Gastrocnemius medialis (tissue), 4 donors: ENCODE measurements at regions not wholly inside any gene's neighbourhood (a gene's known extent, or its start where the extent isn't known, plus 50 kb on each side); places are given as distances from the start of the nearest gene placed in this dataset.

Experiments used
- ATAC-seq, 2 donors: fragments of 150-250 bp; one replicate each; pipeline ENCODE4 v1.9.1; 2016
- DNase-seq, 2 donors: peaks; one replicate each; pipeline ENCODE4 v3.0.0-alpha.2; 2019
- H3K27ac ChIP-seq, 4 donors: fragments of 200-600 bp; sonication (generic); 1 replicate in 1 of 4; 2 replicates in 3 of 4; pipeline ENCODE4 v1.5.1; 2016 to 2018; ENCODE audit warnings: mild to moderate bottlenecking in 2 of 4, moderate library complexity in 1 of 4
- H3K27me3 ChIP-seq, 3 donors: fragments of 200-600 bp; sonication (generic) in 2 of 3; 1 replicate in 1 of 3; 2 replicates in 2 of 3; pipeline versions ENCODE4 v1.5.1 to v1.6.0; 2016 to 2019; ENCODE audit warnings: mild to moderate bottlenecking in 1 of 3, moderate library complexity in 1 of 3
- H3K36me3 ChIP-seq, 2 donors: fragments of 200-600 bp; sonication (generic) in 1 of 2; one replicate each; pipeline ENCODE4 v1.5.1; 2017 to 2018
- H3K4me1 ChIP-seq, 2 donors: fragments of 200-600 bp; sonication (generic) in 1 of 2; one replicate each; pipeline ENCODE4 v1.5.1; 2016 to 2017; ENCODE audit warnings: mild to moderate bottlenecking in 2 of 2
- H3K4me3 ChIP-seq, 4 donors: fragments of 200-600 bp; sonication (generic) in 3 of 4; 1 replicate in 1 of 4; 2 replicates in 3 of 4; pipeline ENCODE4 v1.5.1; 2016 to 2019; ENCODE audit warnings: mild to moderate bottlenecking in 2 of 4
- H3K9me3 ChIP-seq, 3 donors: fragments of 200-600 bp; sonication (generic) in 2 of 3; 1 replicate in 1 of 3; 2 replicates in 2 of 3; pipeline ENCODE4 v1.5.1; 2016 to 2019
- CTCF ChIP-seq, 5 experiments: fragments of 450-650 bp in 3 of 5; fragments of 200-600 bp in 2 of 5; sonication (generic) in 2 of 5; IDR thresholded peaks in 4 of 5; conservative IDR thresholded peaks in 1 of 5; 1 replicate in 4 of 5; 2 replicates in 1 of 5; pipeline ENCODE4 v1.5.1; 2016 to 2019; ENCODE audit warnings: antibody characterized with exemption in 5 of 5, mild to moderate bottlenecking in 3 of 5, moderate library complexity in 3 of 5
- POLR2A ChIP-seq, 2 donors: fragments of 450-650 bp; IDR thresholded peaks; one replicate each; pipeline ENCODE4 v1.6.1; 2017; ENCODE audit warnings: antibody characterized with exemption in 2 of 2, mild to moderate bottlenecking in 2 of 2, moderate library complexity in 2 of 2
- in situ Hi-C, 4 donors: fragments of 200-750 bp; cut with MboI; loops; one replicate each; pipeline versions ENCODE4 v1.15.0 to v1.8.0; 2017; ENCODE audit warnings: low sequenced_read_pairs in 4 of 4
- intact Hi-C: fragments of 100-400 bp; cut with DNase I; formaldehyde crosslinking; loops from one replicate; pipeline ENCODE4 v1.15.1; 2023; ENCODE audit warnings: low total_unique reads

- TF ChIP-seq POLR2A (IDR thresholded peaks at IDR 0.05) (no peak), CTCF (IDR thresholded peaks at IDR 0.05 in 4 of 5, conservative IDR thresholded peaks at IDR 0.05 in 1 of 5) (no peak)
- DNase-seq (no peak), ATAC-seq (no peak)
- Histone ChIP-seq H3K36me3 (no peaks in the 10 kb centered on the region), H3K27me3 (no peaks in the 10 kb centered on the region), H3K4me3 (no peak overlapping the region), H3K27ac (no peak overlapping the region), H3K9me3 (no peaks in the 10 kb centered on the region), H3K4me1 (no peaks in the 10 kb centered on the region)
- intact Hi-C loops (no loop called here), in situ Hi-C loops (no loop called here)
These were observed 502.6 kb upstream of the NMUR2 start for GRCh38 chr5:152907488-152908245.

GRCh38 chr5:152912924-152913323 lies 507.8 kb upstream of the NMUR2 start:
- H3K4me1 ChIP-seq = no peaks in the 10 kb centered on the region
- intact Hi-C loops = no loop called here
- ATAC-seq (no peak), DNase-seq (no peak)
- no peaks in the 10 kb centered on the region for H3K27me3 ChIP-seq
- in situ Hi-C loops = no loop called here
- H3K9me3 ChIP-seq = no peaks in the 10 kb centered on the region
- H3K4me3 ChIP-seq = no peak overlapping the region
- TF ChIP-seq POLR2A (IDR thresholded peaks at IDR 0.05) = no peak
- no peak for TF ChIP-seq CTCF (IDR thresholded peaks at IDR 0.05 in 4 of 5, conservative IDR thresholded peaks at IDR 0.05 in 1 of 5)
- H3K36me3 ChIP-seq = no peaks in the 10 kb centered on the region
- no peak overlapping the region for H3K27ac ChIP-seq

GRCh38 chr5:152932621-152933020 lies 527.5 kb upstream of the NMUR2 start:
- Histone ChIP-seq H3K9me3 (no peaks in the 10 kb centered on the region), H3K27me3 (no peaks in the 10 kb centered on the region), H3K4me1 (no peaks in the 10 kb centered on the region), H3K27ac (no peak overlapping the region), H3K4me3 (no peak overlapping the region), H3K36me3 (no peaks in the 10 kb centered on the region)
- intact Hi-C loops = no loop called here
- ATAC-seq = no peak
- TF ChIP-seq CTCF (IDR thresholded peaks at IDR 0.05 in 4 of 5, conservative IDR thresholded peaks at IDR 0.05 in 1 of 5) (no peak), POLR2A (IDR thresholded peaks at IDR 0.05) (no peak)
- in situ Hi-C loops = no loop called here
- DNase-seq = no peak

GRCh38 chr5:152933056-152933455 lies 528.0 kb upstream of the NMUR2 start:
- DNase-seq = no peak
- H3K4me3 ChIP-seq = no peak overlapping the region
- TF ChIP-seq CTCF (IDR thresholded peaks at IDR 0.05 in 4 of 5, conservative IDR thresholded peaks at IDR 0.05 in 1 of 5) (no peak), POLR2A (IDR thresholded peaks at IDR 0.05) (no peak)
- intact Hi-C loops = no loop called here
- H3K36me3 ChIP-seq = no peaks in the 10 kb centered on the region
- H3K4me1 ChIP-seq = no peaks in the 10 kb centered on the region
- in situ Hi-C loops = no loop called here
- no peaks in the 10 kb centered on the region for H3K9me3 ChIP-seq
- H3K27me3 ChIP-seq = no peaks in the 10 kb centered on the region
- H3K27ac ChIP-seq = no peak overlapping the region
- no peak for ATAC-seq

GRCh38 chr5:152938630-152939029 lies 533.6 kb upstream of the NMUR2 start:
- intact Hi-C loops = no loop called here
- no peak for ATAC-seq
- H3K9me3 ChIP-seq = no peaks in the 10 kb centered on the region
- in situ Hi-C loops = no loop called here
- no peak overlapping the region for H3K4me3 ChIP-seq
- H3K27ac ChIP-seq = no peak overlapping the region
- H3K27me3 ChIP-seq = no peaks in the 10 kb centered on the region
- H3K4me1 ChIP-seq = no peaks in the 10 kb centered on the region
- H3K36me3 ChIP-seq = no peaks in the 10 kb centered on the region
- no peak for DNase-seq
- TF ChIP-seq POLR2A (IDR thresholded peaks at IDR 0.05) (no peak), CTCF (IDR thresholded peaks at IDR 0.05 in 4 of 5, conservative IDR thresholded peaks at IDR 0.05 in 1 of 5) (no peak)
